Astrocyte (in vitro differentiated cells and primary cell): ENCODE measurements at regions not wholly inside any gene's neighbourhood (a gene's known extent, or its start where the extent isn't known, plus 50 kb on each side); places are given as distances from the start of the nearest gene placed in this dataset.

Experiments used
- CTCF ChIP-seq: IDR thresholded peaks from 2 replicates; pipeline ENCODE4 v1.5.1; 2011; ENCODE audit warnings: low read depth, mild to moderate bottlenecking, inconsistent platforms, low read length, moderate library complexity; ENCODE audit not compliant: insufficient read depth
- EZH2 ChIP-seq: IDR thresholded peaks from 2 replicates; pipeline ENCODE4 v1.6.1; 2012; ENCODE audit warnings: mild to moderate bottlenecking, low read length, inconsistent platforms; ENCODE audit not compliant: insufficient read depth

- TF ChIP-seq CTCF (no peak), EZH2 (no peak)
These were observed 416.3 kb downstream of the NR2F1-AS1 start for GRCh38 chr5:93164690-93165089.
